GM18499 (cell line): ENCODE measurements at regions not wholly inside any gene's neighbourhood (a gene's known extent, or its start where the extent isn't known, plus 50 kb on each side); places are given as distances from the start of the nearest gene placed in this dataset.
"Not testable (repeated sequence)": the region's sequence is repeated elsewhere in the genome, so short reads cannot be mapped to it uniquely, and the experiment has no call there.

Experiments used
- ATAC-seq: cut with Tn5 transposase; IDR thresholded peaks from one replicate; pipeline ENCODE4 v1.9.1; 2021; ENCODE audit warnings: moderate number of reproducible peaks; ENCODE audit not compliant: insufficient read depth, unreplicated experiment

DNA sequence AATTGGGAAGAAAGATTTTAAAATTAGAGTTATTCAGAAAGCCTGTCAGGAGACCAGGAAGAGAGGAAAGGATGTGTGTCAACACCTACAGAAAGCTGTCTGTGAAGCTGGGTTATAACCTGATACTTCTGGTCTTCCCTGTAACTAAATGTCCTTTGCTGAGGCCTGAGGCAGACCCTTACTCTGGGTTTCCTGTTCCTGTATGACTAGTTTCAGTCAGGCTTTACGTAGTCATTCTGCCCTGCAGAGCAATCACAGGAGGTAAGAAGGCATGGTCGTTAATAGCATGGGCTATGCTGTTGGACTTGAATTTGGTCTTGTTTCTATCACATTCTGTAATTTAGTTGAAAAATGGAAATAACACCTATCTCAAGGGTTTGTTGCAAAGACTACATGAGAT, 110.5 kb upstream of the IGFBP7 start:
- ATAC-seq = no peak

DNA sequence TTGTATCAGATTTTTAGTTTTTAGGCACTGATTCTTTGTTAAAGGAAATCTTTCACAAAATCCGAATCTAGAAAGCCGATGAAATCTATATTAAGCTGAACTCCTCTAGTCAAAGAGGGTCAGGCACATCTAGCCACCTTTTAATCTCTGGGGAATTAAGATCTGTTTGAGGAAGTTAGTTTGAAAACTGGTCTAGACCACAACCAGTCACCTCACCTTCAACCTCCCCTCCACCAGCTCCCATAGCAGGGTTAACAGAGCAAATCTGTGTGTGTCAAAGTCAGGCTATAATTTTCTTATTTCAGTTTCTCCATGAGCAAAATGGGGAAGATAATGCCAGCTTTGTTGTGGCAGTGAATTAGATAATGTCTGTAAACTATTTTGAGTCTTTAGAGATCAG, 110.0 kb upstream of the IGFBP7 start:
- ATAC-seq = no peak

DNA sequence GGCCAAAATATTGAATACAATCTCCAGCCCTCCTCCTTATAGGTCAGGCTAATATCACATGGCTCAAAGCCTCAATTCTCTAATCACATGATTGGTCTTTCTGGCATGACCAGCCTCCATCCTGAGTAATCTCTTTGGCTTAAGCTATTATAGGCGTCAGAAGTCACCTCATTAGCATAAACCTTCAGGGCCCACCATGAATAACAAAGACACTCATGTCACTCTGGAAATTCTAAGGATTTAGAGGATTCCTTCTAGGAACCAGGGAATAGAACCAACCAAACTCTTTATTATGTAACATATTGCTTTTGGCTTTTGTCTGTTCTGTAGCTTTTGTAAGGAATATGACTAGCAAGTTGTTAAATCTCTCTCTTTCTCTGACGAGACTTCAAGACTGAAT, 109.2 kb upstream of the IGFBP7 start:
- no peak for ATAC-seq

DNA sequence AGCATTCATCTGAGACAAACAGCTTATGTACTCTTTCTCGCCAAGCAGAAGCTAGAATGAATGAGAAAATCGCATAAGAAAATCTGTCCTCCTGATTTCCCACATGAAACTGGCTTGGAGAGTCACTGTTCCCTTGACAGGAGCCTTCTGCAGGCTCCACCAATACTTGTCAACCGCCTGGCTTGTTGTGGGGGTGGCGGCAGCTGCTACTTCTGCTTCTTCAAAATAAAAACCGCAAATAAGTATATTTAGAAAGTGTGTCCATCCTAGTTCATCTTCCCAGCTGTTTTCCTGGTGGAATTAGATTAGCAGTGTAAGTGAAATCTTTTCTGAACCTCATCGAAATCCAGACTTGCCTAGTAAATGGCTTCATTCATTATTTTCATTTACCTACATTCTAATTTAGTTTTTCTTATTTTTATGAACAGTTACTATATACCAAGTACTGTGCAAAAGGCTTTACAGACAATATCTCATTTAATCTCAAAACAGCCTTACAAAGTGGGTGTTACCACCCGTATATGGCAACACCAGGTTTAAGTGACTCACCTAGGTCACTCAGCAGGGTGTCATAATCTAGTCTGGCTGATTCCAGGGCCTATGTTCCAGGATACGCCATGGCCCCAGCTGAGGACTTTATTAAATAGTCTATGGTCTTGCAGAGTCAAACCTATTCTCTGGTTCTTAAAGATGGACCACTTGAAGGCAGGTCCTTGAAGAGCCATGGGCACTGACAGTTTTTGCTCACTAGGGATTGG, 104.6 kb upstream of the IGFBP7 start:
- no peak for ATAC-seq

DNA sequence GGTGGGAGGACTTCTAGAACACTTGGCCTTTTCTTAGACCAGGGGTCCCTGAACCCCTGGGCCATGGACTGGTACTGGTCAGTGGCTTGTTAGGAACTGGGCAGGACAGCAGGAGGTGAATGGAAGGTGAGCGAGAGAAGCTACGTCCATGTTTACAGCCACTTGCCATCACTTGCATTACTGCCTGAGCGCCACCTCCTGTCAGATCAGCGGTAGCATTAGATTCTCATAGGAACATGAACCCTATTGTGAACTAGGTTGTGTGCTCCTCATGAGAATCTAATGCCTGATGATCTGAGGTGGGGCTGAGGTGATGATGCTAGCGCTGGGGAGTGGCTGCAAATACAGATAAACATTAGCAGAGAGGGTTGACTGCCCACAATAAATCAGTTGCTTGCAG, 100.9 kb upstream of the IGFBP7 start:
- no peak for ATAC-seq

DNA sequence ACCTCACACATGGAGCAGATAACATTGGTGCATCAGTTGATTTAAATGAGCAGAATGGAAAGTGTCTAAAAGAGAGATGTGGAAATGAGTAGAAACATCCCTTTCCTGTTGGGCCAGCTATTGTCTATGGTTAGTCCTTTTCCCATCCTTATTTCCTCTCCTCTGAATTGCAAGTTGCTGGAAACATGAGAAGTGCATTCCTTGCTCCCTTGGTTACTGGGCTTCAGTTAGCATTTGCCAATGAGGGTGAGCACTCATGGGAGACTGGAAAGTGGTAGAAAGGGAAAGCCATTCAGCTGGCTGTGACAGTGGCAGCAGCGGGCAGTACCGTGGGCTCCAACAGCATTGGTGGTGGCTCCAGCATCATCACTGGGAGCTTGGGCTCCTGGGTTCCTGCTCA, 96.0 kb upstream of the IGFBP7 start:
- no peak for ATAC-seq

DNA sequence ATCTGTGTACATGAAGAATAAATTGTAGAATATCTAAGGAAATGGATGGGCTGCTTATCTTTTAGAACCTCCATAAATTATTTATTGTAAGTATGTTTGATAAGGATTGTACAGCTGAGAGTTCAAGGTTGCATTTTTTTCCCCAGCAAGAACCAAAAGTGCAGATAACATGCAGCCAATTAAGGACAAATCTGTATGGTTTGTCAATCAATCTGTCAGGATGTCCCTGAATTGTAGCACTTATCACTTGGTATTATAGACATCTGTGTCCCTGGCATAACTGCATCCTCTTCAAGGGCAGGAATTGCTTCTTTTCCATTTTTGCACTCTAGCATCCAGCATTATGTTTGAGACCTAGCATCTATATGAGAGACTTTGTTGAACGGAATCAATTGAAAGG, 95.4 kb upstream of the IGFBP7 start:
- ATAC-seq = no peak

DNA sequence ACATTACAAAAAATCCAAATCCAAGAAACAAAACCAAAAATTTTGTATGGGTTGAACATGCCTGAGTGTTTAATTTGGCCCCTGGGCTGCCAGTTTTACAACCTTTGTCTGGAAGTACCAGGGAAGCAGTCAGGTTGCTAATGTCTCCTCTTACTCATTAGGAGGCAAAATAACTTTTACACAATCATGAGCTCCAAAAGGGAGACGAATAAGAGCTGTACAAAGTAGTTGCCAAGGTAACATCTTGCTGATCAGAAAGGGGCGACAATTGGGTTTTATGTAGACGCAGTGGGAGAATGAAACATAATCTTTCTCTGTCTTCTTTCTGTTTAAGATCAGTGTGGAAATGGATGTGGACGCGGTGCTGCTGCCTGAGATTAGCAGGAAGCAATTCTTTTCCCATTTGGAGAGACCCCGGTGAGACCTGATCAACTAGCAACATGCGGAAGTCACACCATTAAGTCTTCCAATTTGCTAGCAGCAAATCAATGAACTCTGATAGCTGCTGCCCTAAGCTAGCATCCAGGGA, 90.7 kb upstream of the IGFBP7 start:
- ATAC-seq = no peak

DNA sequence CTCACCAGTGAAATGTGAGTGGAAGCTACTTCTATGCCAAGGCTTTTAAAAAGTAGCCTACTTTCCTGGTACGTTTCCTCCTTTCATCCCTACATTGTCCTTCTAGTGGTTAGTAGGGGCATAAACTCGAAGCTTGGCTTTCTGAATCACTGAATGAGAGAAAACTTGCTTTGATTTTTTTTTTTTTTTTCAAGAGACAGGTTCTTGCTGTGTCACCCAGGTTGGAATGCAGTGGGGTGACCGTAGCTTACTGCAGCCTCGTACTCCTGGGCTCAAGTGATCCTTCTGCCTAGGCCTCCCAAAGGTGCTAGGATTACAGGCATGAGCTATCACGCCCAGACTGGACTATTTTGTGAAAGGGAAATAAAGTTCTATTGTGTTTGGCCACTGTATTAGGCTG, 89.1 kb upstream of the IGFBP7 start:
- no peak for ATAC-seq

DNA sequence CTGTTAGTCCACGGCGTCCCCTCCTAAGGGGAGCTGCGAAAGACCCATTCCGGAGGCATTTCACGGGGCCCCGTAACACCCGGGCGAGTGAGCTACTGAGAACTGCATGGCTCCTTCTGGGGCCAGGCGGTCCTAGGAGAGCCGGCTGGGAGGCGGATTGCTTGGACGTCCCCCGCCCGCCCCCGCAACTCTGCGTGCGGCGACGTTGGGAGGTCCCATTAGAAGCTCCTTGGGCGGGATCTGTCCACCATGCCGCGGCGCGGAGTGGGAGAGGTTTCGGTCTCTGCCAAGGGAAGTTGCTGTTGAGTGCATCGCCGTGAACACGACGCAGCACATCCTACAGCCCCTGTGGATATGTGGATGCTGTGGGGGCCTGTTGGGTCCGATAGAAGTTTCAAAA, 85.4 kb upstream of the IGFBP7 start:
- ATAC-seq = no peak

DNA sequence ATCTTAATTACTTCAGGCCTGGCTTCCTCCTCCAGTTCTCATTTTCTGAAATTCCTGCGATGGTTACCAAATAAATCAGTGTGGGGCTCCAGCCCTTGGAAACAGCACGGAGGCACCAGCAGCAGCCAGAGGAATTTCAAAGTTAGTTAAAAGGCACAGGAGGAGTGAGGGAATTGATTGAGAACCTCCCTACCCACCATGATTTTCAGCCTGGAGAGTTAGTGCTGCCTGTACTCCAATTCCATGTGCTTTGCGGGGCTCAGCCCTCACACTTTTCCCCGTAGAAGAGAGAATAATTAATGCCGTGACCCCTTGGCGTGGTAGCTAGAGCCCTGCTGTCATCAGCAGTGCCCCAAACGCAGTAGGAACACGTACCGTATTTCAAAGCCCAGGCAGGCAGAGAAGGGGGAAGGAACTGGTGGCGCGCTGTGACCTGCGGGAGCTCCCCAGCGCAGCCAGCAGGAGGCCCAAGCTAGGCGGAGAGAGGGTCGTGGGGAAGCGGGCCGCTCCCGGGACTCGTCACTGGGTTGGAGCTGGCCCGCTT, 84.0 kb upstream of the IGFBP7 start:
- ATAC-seq = no peak

DNA sequence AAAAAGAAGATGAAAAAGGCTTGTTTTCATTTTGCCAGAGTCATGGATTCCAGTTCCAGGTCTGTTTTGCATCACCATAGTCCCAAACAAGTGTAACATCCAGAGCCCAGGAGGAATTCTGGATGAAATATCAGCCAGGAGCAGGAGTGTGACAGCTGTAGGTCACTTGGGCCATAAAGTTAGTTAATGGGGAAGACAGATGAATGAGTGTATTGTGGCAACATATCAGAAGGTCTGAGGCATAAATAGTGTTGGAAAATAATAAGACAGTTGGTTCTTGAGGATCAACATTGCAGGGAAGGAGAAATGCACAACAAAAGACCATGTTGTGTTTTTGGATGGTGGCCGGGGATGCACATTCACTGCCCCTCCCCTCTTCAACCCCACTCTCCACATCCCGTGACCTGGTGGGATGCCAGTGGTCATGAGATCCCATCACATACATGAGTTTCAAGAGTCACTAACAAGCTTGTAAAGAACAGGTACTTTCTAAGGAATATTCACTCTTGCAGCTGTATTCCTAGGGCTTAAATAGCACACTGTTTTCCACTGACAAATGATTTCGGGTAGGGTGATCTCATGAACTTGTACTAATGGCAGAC, 83.1 kb upstream of the IGFBP7 start:
- ATAC-seq = no peak

DNA sequence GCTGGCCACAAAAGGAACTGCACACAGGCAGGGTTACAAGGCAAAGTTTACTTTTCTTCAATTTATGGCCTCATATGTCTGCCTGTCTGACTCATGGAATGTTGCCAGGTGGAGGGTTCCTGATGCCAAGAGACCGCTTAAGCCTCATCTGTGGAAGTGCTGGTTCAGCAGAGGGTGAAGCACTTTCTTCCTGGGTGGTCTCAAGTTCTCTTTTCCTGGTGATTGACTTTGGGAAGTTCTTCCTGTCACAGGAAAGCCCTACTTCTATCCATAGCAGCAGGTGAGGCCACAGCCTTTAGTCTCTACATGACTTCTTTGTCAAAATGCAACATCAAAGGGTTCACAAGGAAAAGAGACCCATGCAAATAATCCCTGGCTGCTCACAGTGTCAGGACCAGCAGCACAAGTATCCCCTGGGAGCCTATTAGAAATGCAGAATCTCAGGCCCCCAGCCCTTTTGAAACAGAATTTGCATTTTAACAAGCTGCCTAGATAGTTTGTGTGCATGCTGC, 81.4 kb upstream of the IGFBP7 start:
- no peak for ATAC-seq

DNA sequence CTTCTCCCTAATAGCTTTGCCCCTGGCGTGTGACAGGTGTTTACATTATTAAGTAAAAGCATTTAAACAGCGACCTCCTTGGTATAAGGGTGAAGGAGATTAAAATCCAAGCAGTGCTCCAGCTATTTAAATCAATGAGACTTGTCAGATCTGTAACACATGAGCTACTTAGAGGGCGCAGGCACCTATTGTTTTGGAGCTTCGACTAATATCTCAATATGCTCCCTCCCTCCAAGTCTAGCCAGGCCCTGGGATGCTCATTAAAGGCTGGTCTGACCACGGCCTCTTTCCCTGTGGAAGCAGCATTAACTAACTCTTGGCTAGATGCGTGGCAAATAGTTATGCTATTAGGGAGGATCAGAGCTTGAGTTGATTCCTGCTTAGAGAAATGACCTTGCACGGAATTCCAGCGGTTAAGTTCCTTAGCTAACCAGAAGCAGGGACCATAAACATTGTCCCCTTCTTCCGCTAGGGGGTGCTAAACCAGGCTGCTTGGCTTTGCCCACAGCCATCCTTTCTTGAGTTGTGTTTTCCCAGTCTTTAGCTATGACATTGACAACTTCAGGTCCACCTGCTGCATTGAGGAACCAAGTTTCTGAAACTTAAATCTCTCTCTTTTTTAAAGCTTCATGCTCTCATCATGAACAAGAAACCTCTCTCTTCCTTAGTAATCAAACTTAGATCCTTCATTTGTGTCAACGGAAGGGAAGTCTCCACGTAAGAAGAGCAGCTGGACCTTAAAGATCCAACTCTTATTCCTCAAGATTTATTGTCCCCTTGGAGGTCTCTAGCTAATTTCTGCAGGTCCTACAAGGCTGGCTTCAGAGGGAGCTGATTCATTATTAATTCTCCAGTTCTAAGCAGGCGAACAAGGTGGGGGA, 80.7 kb upstream of the IGFBP7 start:
- no peak for ATAC-seq

DNA sequence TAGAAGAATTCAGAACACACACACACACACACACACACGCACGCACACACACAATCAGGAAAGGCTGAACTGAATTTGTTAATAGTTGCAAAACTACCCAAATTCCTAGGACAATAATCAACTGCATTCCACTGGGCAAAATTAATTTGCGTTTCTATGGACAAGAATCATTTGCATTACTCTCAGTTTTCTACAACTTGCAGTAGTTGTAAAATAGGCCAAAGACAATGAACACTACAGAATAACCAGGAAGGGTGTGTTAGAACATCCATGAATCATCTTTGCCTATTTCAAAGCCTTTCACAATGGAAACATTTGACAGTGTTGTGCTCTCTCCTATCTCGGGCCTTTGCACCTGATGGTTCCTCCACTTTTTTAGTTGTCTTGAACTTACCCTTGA, 77.1 kb upstream of the IGFBP7 start:
- no peak for ATAC-seq

DNA sequence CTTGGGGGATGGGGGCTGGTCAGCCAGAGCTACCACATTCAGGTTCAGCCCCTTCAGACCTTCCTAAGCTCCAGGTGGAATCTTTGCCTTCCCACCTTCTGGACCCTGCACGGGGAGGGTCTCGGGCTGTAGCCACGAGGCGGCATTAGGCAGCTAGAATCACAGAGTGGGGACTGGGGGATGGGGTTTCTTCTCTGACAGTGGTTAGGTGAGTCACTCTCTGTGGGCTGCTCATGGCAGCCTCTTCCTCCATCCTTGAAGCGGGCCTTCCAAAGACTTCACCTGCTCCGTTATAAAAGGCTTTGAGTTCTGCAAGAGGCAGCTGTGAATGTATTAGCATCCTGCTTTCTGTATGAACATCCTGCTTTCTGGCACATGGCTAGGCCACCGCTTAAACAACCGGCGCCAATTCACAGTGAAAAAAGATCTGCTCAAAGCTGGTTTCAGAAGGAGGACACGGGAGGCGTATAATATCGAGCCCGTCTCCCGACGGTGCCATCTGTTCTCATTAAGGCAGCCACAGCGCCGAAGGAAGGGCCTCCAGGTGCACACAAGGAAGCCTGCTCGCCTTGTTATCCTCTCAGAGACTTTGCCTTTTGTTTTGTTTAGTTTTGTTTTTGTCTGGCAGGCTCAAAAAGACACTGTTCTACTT, 74.3 kb upstream of the IGFBP7 start:
- no peak for ATAC-seq

DNA sequence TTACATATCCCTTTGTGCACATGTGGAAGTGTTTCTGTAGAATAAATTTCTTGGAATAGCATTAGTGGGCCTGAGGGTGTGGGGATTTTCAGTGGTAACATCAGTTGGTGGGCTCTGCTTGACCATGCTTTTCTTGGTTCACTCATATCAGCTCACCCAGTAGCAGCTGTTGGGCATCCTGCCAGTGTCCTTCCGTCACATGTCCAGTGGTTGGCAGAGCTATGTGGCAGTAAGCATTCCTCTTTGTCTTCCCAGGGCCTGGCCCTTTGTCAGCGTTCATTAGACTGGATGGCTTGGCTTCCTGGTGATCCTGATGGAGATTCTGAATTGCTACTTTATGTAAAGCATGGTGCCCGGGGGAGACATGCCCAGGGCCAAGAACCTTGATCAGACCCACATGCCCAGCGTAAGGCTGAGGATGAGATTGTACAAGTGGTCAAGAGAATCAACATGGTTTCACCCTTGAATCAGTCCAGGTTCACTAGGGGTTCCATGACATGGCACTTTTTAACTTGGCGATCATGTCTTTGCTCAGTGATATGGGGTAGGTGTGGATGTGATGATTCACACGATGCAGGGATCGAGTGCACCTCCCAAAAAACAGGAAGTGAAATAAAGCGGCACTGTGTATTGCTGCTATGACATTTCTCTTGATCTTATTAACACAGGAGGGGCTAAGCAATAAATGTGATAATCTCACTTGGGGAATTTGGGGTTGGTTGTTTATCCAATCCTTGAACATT, 72.1 kb upstream of the IGFBP7 start:
- ATAC-seq = no peak

DNA sequence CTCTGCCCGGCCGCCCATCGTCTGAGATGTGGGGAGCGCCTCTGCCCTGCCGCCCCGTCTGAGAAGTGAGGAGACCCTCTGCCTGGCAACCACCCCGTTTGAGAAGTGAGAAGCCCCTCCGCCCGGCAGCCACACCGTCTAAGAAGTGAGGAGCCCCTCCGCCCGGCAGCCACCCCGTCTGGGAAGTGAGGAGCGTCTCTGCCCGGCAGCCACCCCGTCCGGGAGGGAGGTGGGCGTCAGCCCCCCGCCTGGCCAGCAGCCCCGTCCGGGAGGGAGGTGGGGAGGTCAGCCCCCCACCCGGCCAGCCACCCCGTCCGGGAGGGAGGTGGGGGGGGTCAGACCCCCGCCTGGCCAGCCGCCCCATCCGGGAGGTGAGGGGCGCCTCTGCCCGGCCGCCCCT, 63.0 kb upstream of the IGFBP7 start:
- not testable (repeated sequence) for ATAC-seq

DNA sequence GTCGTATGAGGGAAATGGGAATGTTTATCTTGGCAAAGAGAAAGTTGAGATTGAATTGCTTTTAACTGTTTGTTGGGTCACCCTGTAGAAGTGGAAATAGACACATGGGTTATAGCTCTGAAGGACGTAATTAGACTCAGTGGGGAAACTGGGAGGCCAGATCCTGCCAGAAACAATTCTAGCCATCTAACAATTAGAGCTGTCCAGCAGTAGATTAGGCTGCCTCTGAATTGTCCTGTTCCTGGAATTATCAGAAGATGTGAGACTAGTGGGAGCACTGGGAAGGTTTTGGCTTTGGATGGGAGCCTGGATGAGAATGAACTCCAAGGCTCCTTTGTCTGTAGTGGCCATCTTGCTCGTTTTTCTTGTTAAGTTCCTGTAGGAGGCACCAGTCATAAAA, 61.9 kb upstream of the IGFBP7 start:
- no peak for ATAC-seq
